IMR-90 (cell line): ENCODE measurements at regions not wholly inside any gene's neighbourhood (a gene's known extent, or its start where the extent isn't known, plus 50 kb on each side); places are given as distances from the start of the nearest gene placed in this dataset.

Experiments used
- ATAC-seq: fragments of 200-7000 bp; cut with Tn5 transposase; 2 replicates; pipeline ENCODE4 v1.9.1; 2020; ENCODE audit warnings: low read depth, mild to moderate bottlenecking, moderate library complexity
- BruUV-seq: library from RNA; stranded (reverse); fragments of 400-500 nt; replicated peaks from 2 replicates; lab custom pipeline; 2021; lab: Mats Ljungman, UMichigan
- CTCF ChIA-PET: fragments of 300-600 bp; formaldehyde crosslinking; extraction: SDS; loops from one replicate; lab custom pipeline; 2021; ENCODE audit warnings: antibody characterized with exemption; lab: Yijun Ruan, JAX
- POLR2A ChIA-PET: fragments of 300-600 bp; sonication (Branson Sonifier 250); formaldehyde crosslinking; loops from one replicate; lab custom pipeline; 2022; ENCODE audit warnings: antibody characterized with exemption; ENCODE audit not compliant: unreplicated experiment; lab: Charles Lee
- DNase-seq: peaks from one replicate; pipeline ENCODE4 v3.0.0; 2013
- H2AFZ ChIP-seq: replicated peaks from 2 replicates; pipeline ENCODE3; 2013; ENCODE audit warnings: low read length, mild to moderate bottlenecking; ENCODE audit not compliant: poor library complexity
- H2AK5ac ChIP-seq: 2 replicates; pipeline ENCODE4 v1.6.1; 2013; ENCODE audit warnings: low read depth, low read length, inconsistent platforms
- H2AK9ac ChIP-seq: replicated peaks from 2 replicates; pipeline ENCODE3; 2013; ENCODE audit warnings: mild to moderate bottlenecking, low read depth, low read length, moderate library complexity; ENCODE audit not compliant: poor library complexity
- H2BK120ac ChIP-seq: 2 replicates; pipeline ENCODE4 v1.6.1; 2013; ENCODE audit warnings: low read depth, low read length, inconsistent platforms
- H2BK15ac ChIP-seq: 3 replicates; pipeline ENCODE4 v1.6.1; 2013; ENCODE audit warnings: low read depth, low read length, inconsistent platforms
- H2BK20ac ChIP-seq: 2 replicates; pipeline ENCODE4 v1.6.1; 2013; ENCODE audit warnings: low read depth, mild to moderate bottlenecking, inconsistent platforms, low read length, moderate library complexity
- H2BK5ac ChIP-seq: 2 replicates; pipeline ENCODE4 v1.6.1; 2013; ENCODE audit warnings: mild to moderate bottlenecking, low read depth, low read length, inconsistent platforms; ENCODE audit not compliant: poor library complexity, severe bottlenecking
- H3K14ac ChIP-seq: replicated peaks from 2 replicates; pipeline ENCODE4 v1.6.1; 2013; ENCODE audit warnings: low read depth, low read length, inconsistent platforms
- H3K18ac ChIP-seq: 2 replicates; pipeline ENCODE4 v1.6.1; 2013; ENCODE audit warnings: low read depth, low read length, control low read depth
- H3K23ac ChIP-seq: 2 replicates; pipeline ENCODE4 v1.6.1; 2013; ENCODE audit warnings: low read depth, low read length, inconsistent platforms
- H3K27ac ChIP-seq: 2 replicates; pipeline ENCODE4 v1.5.1; 2013; ENCODE audit warnings: mild to moderate bottlenecking, control low read depth, low read length; ENCODE audit not compliant: insufficient read depth
- H3K27me3 ChIP-seq: 2 replicates; pipeline ENCODE4 v1.6.1; 2013; ENCODE audit warnings: low read length; ENCODE audit not compliant: control insufficient read depth, insufficient read depth
- H3K36me3 ChIP-seq: 2 replicates; pipeline ENCODE4 v1.6.1; 2013; ENCODE audit warnings: low read length, mixed read lengths; ENCODE audit not compliant: control insufficient read depth, insufficient read depth
- H3K4ac ChIP-seq: 2 replicates; pipeline ENCODE4 v1.6.1; 2013; ENCODE audit warnings: low read depth, low read length, inconsistent platforms
- H3K4me1 ChIP-seq: 2 replicates; pipeline ENCODE4 v1.6.1; 2013; ENCODE audit warnings: low read length, mixed read lengths; ENCODE audit not compliant: control insufficient read depth, insufficient read depth
- H3K4me2 ChIP-seq: 2 replicates; pipeline ENCODE4 v1.6.1; 2013; ENCODE audit warnings: low read depth, mild to moderate bottlenecking, control low read depth, low read length, moderate library complexity
- H3K4me3 ChIP-seq: 2 replicates; pipeline ENCODE4 v1.5.1; 2013; ENCODE audit warnings: low read depth, mild to moderate bottlenecking, control low read depth, low read length, moderate library complexity; ENCODE audit not compliant: insufficient read depth
- H3K56ac ChIP-seq: 2 replicates; pipeline ENCODE4 v1.6.1; 2013; ENCODE audit warnings: low read length, inconsistent platforms; ENCODE audit not compliant: insufficient read depth; ENCODE audit errors: extremely low read depth
- H3K79me1 ChIP-seq, 2 experiments: 2 replicates each; pipeline ENCODE4 v1.6.1; 2013; ENCODE audit warnings: low read length in 2 of 2, inconsistent platforms in 1 of 2, low read depth in 1 of 2
- H3K9ac ChIP-seq: 2 replicates; pipeline ENCODE4 v1.6.1; 2013; ENCODE audit warnings: low read depth, low read length, control low read depth
- H3K9me1 ChIP-seq: 2 replicates; pipeline ENCODE4 v1.6.1; 2013; ENCODE audit warnings: low read length, inconsistent platforms; ENCODE audit not compliant: insufficient read depth
- H3K9me3 ChIP-seq: 2 replicates; pipeline ENCODE4 v1.6.1; 2013; ENCODE audit warnings: low read length; ENCODE audit not compliant: control insufficient read depth, insufficient read depth
- H4K20me1 ChIP-seq: 2 replicates; pipeline ENCODE4 v1.6.1; 2013; ENCODE audit warnings: low read length, inconsistent platforms; ENCODE audit not compliant: insufficient read depth
- H4K5ac ChIP-seq: 2 replicates; pipeline ENCODE4 v1.6.1; 2013; ENCODE audit warnings: mild to moderate bottlenecking, low read depth, low read length, control low read depth
- H4K8ac ChIP-seq, 2 experiments: 2 replicates each; pipeline ENCODE4 v1.6.1; 2013; ENCODE audit warnings: low read depth in 2 of 2, low read length in 2 of 2, control low read depth in 1 of 2, inconsistent platforms in 1 of 2
- H4K91ac ChIP-seq: 2 replicates; pipeline ENCODE4 v1.6.1; 2013; ENCODE audit warnings: low read depth, low read length, inconsistent platforms; ENCODE audit not compliant: insufficient read depth
- BHLHE40 ChIP-seq: fragments of 150-350 bp; IDR thresholded peaks from 2 replicates; pipeline ENCODE4 v1.6.1; 2016; ENCODE audit warnings: mild to moderate bottlenecking, low read depth, low read length
- CHD1 ChIP-seq: IDR thresholded peaks from 2 replicates; pipeline ENCODE4 v1.6.1; 2012; ENCODE audit warnings: low read depth, low read length, improper control_type of control experiment
- MAZ ChIP-seq: IDR thresholded peaks from 2 replicates; pipeline ENCODE4 v1.6.1; 2012; ENCODE audit warnings: low read depth, mild to moderate bottlenecking, low read length, improper control_type of control experiment, moderate library complexity, borderline replicate concordance
- NFE2L2 ChIP-seq: fragments of 150-350 bp; IDR thresholded peaks from 2 replicates; pipeline ENCODE4 v1.6.1; 2016; ENCODE audit warnings: low read depth, mild to moderate bottlenecking, low read length
- RAD21 ChIP-seq: IDR thresholded peaks from 2 replicates; pipeline ENCODE4 v1.6.1; 2012; ENCODE audit warnings: low read length, improper control_type of control experiment
- RCOR1 ChIP-seq: IDR thresholded peaks from 2 replicates; pipeline ENCODE4 v1.6.1; 2012; ENCODE audit warnings: mild to moderate bottlenecking, low read length, improper control_type of control experiment; ENCODE audit not compliant: insufficient replicate concordance
- USF2 ChIP-seq: fragments of 150-350 bp; IDR thresholded peaks from 2 replicates; pipeline ENCODE4 v1.6.1; 2017; ENCODE audit warnings: mild to moderate bottlenecking, antibody characterized with exemption, low read length, low read depth
- WGBS, 2 experiments: methylation state at CpG; one replicate each; pipeline versions ENCODE4 v1.1.5 to v1.1.7; 2013; ENCODE audit warnings: missing lambda C conversion rate in 2 of 2; ENCODE audit not compliant: insufficient read length in 1 of 2; ENCODE audit errors: extremely low coverage in 2 of 2; 5-methylcytosine and 5-hydroxymethylcytosine counted together
- dilution Hi-C: fragments of 300-500 bp; cut with HindIII; formaldehyde crosslinking; loops from one replicate; pipeline ENCODE4 v1.14.3; 2018; ENCODE audit warnings: low sequenced_read_pairs; ENCODE audit not compliant: unreplicated experiment
- in situ Hi-C: fragments of 300-500 bp; cut with MboI; formaldehyde crosslinking; loops from 3 replicates; pipeline ENCODE4 v1.14.3; 2019; ENCODE audit warnings: low sequenced_read_pairs, inconsistent platforms, mixed read lengths
- intact Hi-C: fragments of 100-400 bp; cut with micrococcal nuclease; formaldehyde crosslinking; loops from 2 replicates; pipeline ENCODE4 v1.10.0; 2022

- WGBS, 2 experiments, result 13% methylated on average over 2 of the region's 6 CpGs; no CpG with 5 or more reads in 1 of the 2 experiments
- in situ Hi-C loops, result no loop called here
These were observed 558.9 kb upstream of the MGMT start for GRCh38 chr10:128908099-128908498.

More at GRCh38 chr10:128908099-128908498, 558.9 kb upstream of the MGMT start:
- no peaks in the 10 kb centered on the region for H4K20me1 ChIP-seq
- no peak overlapping the region for H2BK5ac ChIP-seq
- DNase-seq (no peak), ATAC-seq (no peak)
- no peaks in the 10 kb centered on the region for H3K9me1 ChIP-seq
- no peak overlapping the region for H3K4ac ChIP-seq
- no peak overlapping the region for H2AK9ac ChIP-seq
- H3K9me3 ChIP-seq, result peaks cover 24% of the 10 kb centered on the region
- BruUV-seq, result no TSS peak
- no peak overlapping the region for H4K5ac ChIP-seq
- ChIA-PET POLR2A (no interaction called here), CTCF (no interaction called here)
- H2BK15ac ChIP-seq, result no peak overlapping the region
- no peak overlapping the region for H2BK20ac ChIP-seq
- no peak overlapping the region for H2AFZ ChIP-seq
- TF ChIP-seq USF2 (no peak), RCOR1 (no peak), CHD1 (no peak), RAD21 (no peak), BHLHE40 (no peak), NFE2L2 (no peak), MAZ (no peak)
- H3K36me3 ChIP-seq, result no peaks in the 10 kb centered on the region
- dilution Hi-C loops (no loop called here), intact Hi-C loops (no loop called here)
- no peak overlapping the region for H4K91ac ChIP-seq
- no peak overlapping the region for H4K8ac ChIP-seq
- no peak overlapping the region for H3K18ac ChIP-seq
- H3K23ac ChIP-seq, result no peak overlapping the region
- H3K27ac ChIP-seq, result no peak overlapping the region
- H3K9ac ChIP-seq, result no peak overlapping the region
- H3K27me3 ChIP-seq, result no peaks in the 10 kb centered on the region
- H2AK5ac ChIP-seq, result no peak overlapping the region
- H3K4me3 ChIP-seq, result no peak overlapping the region
- no peak overlapping the region for H2BK120ac ChIP-seq
- no peaks in the 10 kb centered on the region for H3K4me1 ChIP-seq
- H3K56ac ChIP-seq, result no peak overlapping the region
- H3K79me1 ChIP-seq, result no peaks in the 10 kb centered on the region
- H3K4me2 ChIP-seq, result no peak overlapping the region
- H3K14ac ChIP-seq, result no peak overlapping the region
